ENCODE measurements at regions not wholly inside any gene's neighbourhood (a gene's known extent, or its start where the extent isn't known, plus 50 kb on each side); places are given as distances from the start of the nearest gene placed in this dataset.
A peak's percentile ranks its signal among the peaks of the same experiment; 100 is the strongest.

DNA sequence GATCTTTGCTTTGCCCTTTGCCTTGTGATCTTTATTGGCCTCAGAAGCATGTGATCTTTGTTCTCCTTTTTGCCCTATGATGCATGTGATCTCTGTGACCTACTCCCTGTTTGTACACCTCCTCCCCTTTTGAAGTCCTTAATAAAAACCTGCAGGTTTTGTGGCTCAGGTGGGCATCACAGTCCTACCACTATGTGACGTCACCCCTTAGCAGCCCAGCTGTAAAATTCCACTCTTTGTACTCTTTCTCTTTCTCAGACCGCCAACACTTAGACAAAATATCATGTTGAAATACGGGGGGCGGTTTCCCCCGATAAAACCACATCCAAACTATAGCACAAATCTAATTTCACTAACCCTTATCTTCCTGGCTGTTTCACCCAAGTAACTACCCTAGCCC lies 76.7 kb upstream of the RAPGEF4 start:
- H3K4me1 Mint-ChIP-seq (ENCODE audit: low read depth), result peaks cover 3% of the 10 kb centered on the region
- H3K27ac Mint-ChIP-seq, result no peak overlapping the region
- H3K36me3 Mint-ChIP-seq (ENCODE audit: low read depth), result peaks cover 3% of the 10 kb centered on the region
- intact Hi-C loops (cut with micrococcal nuclease), result no loop called here
- H3K27me3 Mint-ChIP-seq (ENCODE audit: low read depth), result no peaks in the 10 kb centered on the region
- DNase-seq, result no peak
- H3K9me3 Mint-ChIP-seq, result peaks cover 15% of the 10 kb centered on the region
- CTCF ChIA-PET, result no interaction called here
- no peak overlapping the region for H3K4me3 Mint-ChIP-seq

DNA sequence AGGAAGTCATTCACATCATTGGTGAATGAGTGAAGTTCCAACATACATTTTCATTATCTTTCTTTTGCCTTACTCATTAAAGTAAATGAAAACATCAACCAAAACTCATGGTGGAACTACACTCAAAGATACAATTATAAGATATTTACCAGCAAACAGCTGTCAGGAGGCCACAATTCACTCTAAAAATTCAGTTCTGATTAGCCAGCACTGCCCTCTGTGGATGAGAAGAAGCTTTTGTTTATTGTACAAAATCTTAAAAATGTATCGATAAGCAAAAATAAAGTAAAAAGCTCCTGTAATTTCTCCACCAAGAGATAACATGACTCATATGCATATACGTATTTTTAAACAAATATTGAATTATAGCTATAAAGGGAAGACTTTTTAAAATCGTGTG lies 73.5 kb upstream of the RAPGEF4 start:
- H3K4me3 Mint-ChIP-seq, result no peak overlapping the region
- H3K27ac Mint-ChIP-seq, result no peak overlapping the region
- no peak for DNase-seq
- intact Hi-C loops (cut with micrococcal nuclease), result no loop called here
- H3K27me3 Mint-ChIP-seq (ENCODE audit: low read depth), result no peaks in the 10 kb centered on the region
- H3K9me3 Mint-ChIP-seq, result peaks cover 30% of the 10 kb centered on the region
- H3K4me1 Mint-ChIP-seq (ENCODE audit: low read depth), result no peaks in the 10 kb centered on the region
- peaks cover 9% of the 10 kb centered on the region for H3K36me3 Mint-ChIP-seq (ENCODE audit: low read depth)
- CTCF ChIA-PET, result interaction anchor here (0.8 kb wide), 1 partner anchor 64 kb away, joined by 5 read pairs; no protein-coding TSS in a partner anchor

DNA sequence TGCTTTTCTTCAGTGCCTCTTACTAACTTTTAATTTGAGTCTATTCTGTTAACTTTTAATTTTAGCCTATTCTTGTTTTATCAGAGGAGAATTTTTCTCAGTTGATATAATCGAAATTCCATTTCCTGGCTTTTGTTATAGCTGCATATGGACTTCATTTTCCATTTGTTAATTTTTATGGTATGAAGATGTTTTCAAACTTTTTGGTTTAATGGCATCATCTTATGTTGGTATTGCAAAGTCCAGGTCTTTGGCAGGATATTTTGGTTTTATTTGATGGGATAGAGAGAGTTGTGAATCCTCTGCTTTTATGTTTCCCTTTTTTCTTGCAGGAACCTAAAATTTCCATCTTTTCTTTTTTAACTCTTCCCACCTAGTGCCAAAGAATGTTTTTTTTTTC lies 70.9 kb upstream of the RAPGEF4 start:
- Mint-ChIP-seq H3K9me3 (peaks cover 18% of the 10 kb centered on the region), H3K27me3 (ENCODE audit: low read depth) (no peaks in the 10 kb centered on the region), H3K4me1 (ENCODE audit: low read depth) (no peaks in the 10 kb centered on the region), H3K36me3 (ENCODE audit: low read depth) (peaks cover 7% of the 10 kb centered on the region), H3K4me3 (no peak overlapping the region), H3K27ac (no peak overlapping the region)
- intact Hi-C loops (cut with micrococcal nuclease), result no loop called here
- CTCF ChIA-PET, result no interaction called here
- no peak for DNase-seq

DNA sequence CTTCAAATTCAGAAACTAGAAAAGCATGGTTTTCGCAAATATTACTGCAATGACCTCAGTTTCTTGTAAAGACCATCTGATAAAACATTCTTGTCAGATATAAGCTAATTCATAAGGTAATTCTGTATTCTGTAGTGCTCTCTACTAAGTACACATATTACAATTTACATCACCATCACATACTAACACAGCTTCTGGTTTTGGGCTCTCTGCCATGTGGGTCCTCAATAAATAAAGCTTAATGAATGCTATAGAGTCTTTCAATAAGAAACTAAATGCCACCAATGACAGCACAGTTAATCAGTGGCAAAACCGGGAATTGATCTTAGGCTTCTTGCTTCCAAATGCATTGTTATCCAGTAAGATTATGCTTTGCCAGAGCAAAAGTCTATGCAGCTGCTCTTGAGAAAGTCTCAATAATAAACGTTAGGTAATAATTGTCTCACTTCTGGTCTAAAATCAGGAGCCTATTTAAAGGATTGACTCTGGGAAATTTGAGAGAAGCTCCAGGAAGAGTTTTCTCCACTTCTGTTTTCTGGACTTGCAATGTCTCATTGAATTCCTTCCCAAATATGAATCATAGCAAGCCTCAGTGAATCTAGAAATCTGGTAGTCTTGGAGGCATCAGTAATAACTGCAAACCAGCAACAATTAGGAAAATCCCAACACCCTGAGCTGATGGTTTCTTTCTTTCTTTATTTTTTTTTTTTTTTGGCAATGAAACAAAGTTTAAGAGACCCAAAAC lies 67.9 kb upstream of the RAPGEF4 start:
- CTCF ChIA-PET, result no interaction called here
- Mint-ChIP-seq H3K27ac (no peak overlapping the region), H3K27me3 (ENCODE audit: low read depth) (no peaks in the 10 kb centered on the region), H3K4me1 (ENCODE audit: low read depth) (no peaks in the 10 kb centered on the region), H3K9me3 (peaks cover 15% of the 10 kb centered on the region), H3K36me3 (ENCODE audit: low read depth) (peaks cover 6% of the 10 kb centered on the region), H3K4me3 (no peak overlapping the region)
- intact Hi-C loops (cut with micrococcal nuclease), result no loop called here
- DNase-seq, result no peak

DNA sequence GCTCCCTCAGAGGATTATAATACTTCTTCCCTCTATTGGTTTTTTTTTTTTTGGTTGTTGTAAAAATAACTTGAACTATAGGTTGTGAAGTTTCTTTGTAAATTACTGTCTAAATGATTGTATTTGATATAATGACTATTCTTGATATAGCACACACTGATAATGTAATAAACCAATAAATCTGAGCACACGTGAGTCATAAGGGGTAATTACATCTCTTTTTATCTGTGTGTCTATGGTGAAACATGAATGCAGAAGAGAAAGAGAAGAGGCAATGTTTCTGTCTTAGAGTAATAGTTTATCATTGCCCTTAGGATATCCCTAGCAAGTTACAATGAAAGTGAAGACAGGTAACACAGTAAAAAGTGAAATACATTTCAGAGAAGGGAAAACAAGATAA lies 64.1 kb upstream of the RAPGEF4 start:
- Mint-ChIP-seq H3K27me3 (ENCODE audit: low read depth) (no peaks in the 10 kb centered on the region), H3K9me3 (peaks cover 5% of the 10 kb centered on the region), H3K4me3 (no peak overlapping the region), H3K27ac (no peak overlapping the region), H3K36me3 (ENCODE audit: low read depth) (peaks cover 3% of the 10 kb centered on the region), H3K4me1 (ENCODE audit: low read depth) (peaks cover 6% of the 10 kb centered on the region)
- intact Hi-C loops (cut with micrococcal nuclease), result no loop called here
- DNase-seq, result no peak
- CTCF ChIA-PET, result interaction anchor here (0.6 kb wide), 1 partner anchor 40 kb away, joined by 3 read pairs; no protein-coding TSS in a partner anchor

DNA sequence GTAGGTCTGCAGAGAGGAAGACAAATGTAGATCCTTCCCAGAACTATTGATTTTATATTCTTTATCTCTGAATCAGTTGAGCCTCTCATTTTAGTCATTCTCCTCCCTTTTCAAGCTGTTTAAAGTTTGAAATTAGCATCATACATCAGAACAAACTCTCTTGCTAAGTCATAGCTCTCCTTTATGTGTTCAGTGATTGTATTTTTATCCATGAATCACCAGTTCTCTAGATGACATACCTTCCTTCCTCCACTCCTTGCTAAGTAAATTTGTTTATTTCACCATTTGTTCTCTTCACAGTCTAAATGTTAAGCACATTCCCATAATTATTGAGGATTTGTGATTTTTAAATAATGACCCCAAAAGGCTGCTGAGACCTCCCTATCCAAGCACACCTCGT lies 63.5 kb upstream of the RAPGEF4 start:
- H3K36me3 Mint-ChIP-seq (ENCODE audit: low read depth), result peaks cover 2% of the 10 kb centered on the region
- intact Hi-C loops (cut with micrococcal nuclease), result no loop called here
- no peak for DNase-seq
- no peak overlapping the region for H3K27ac Mint-ChIP-seq
- no peak overlapping the region for H3K4me3 Mint-ChIP-seq
- H3K4me1 Mint-ChIP-seq (ENCODE audit: low read depth), result peaks cover 6% of the 10 kb centered on the region
- no peaks in the 10 kb centered on the region for H3K27me3 Mint-ChIP-seq (ENCODE audit: low read depth)
- H3K9me3 Mint-ChIP-seq, result peaks cover under 1% of the 10 kb centered on the region
- CTCF ChIA-PET, result no interaction called here

DNA sequence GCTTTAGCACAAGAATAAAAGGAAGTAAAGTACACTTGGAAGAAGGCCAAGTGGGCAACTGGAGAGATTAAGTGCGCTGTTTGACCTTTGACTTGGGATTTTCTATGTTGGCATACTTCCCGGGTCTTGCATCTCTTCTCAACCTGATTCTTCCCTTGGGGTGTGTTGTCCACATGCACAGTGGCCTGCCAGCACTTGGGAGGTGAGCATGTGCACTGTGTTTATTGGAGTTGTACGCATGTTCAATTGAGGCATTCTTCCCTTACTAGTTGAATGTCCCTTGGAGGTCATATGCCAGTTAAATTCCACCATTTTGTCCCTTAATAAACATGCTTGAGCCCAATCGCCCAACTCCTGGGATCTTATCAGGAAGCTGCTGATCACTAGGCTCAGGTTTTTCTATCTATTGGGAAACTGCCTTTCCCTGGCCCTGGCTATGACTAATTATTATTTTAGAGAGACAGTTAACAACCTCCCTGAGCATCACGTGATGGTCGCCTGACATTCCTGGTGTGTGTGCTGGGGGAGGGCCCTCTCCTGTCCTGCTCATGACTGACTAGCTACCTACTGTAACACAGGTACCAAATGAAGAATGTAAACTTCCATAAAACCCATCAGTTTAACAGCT lies 62.5 kb upstream of the RAPGEF4 start:
- CTCF ChIA-PET, result no interaction called here
- H3K27me3 Mint-ChIP-seq (ENCODE audit: low read depth), result peaks cover 1% of the 10 kb centered on the region
- H3K9me3 Mint-ChIP-seq, result no peaks in the 10 kb centered on the region

DNA sequence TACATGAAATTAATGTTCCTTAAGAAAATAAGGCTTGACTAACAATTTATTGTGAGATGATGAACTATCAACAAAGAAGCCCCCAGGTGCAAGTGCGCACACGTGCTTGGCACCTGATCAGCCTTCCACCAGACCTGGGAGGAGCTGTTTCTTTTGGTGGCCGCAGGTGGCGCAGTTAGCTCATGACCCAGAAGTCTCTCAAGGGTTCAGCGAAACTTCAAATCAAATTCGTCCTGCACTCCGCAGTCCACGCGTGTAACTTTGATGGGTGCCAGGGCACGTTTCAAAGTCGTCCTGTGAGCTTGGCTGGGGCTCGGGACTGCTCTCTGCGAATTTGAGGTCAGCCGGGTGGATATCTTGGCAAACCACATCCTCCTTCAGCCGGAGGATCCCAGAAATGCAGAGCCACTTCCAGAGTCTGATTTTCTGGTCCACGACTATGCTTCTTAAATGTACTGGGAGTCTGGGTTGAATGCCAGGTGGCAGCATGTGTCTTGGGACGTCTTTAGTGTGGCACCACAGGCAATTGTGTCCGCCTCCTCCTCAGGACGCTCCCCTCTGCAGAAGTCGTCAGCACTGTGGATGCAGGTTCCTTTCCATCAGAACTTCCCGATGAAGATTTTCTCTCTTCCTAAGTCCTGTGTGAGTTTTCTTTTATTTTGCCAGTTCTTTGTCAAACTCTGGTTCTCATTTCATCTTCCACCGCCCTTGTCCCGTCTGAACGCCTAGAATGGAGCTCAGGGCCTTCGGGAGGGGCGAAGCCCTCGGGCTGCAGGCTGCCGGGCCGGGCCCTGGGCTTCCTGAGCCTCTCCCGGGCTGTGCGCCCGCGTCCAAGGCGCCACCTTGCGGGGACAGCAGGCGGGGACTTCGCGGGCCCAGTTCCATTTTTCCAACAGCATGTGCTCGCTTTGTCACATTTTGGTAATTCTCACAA lies 61.3 kb upstream of the RAPGEF4 start:
- CTCF ChIA-PET, result interaction anchor here (0.6 to 1.6 kb wide), 8 partner anchors 10 to 471 kb away, joined by 3 to 6 read pairs (median 4); no protein-coding TSS in a partner anchor
- Mint-ChIP-seq H3K27ac (no peak overlapping the region), H3K9me3 (no peaks in the 10 kb centered on the region), H3K4me1 (ENCODE audit: low read depth) (peaks cover 6% of the 10 kb centered on the region), H3K27me3 (ENCODE audit: low read depth) (peaks cover 1% of the 10 kb centered on the region), H3K4me3 (no peak overlapping the region), H3K36me3 (ENCODE audit: low read depth) (peaks cover 2% of the 10 kb centered on the region)
- DNase-seq, result peak; percentile 45
- intact Hi-C loops (cut with micrococcal nuclease), result no loop called here

More for the DNA sequence above, 62.5 kb upstream of the RAPGEF4 start:
- DNase-seq, result no peak
- peaks cover 2% of the 10 kb centered on the region for H3K36me3 Mint-ChIP-seq (ENCODE audit: low read depth)
- no peak overlapping the region for H3K4me3 Mint-ChIP-seq
- intact Hi-C loops (cut with micrococcal nuclease), result no loop called here
- H3K27ac Mint-ChIP-seq, result no peak overlapping the region
- H3K4me1 Mint-ChIP-seq (ENCODE audit: low read depth), result peaks cover 6% of the 10 kb centered on the region

DNA sequence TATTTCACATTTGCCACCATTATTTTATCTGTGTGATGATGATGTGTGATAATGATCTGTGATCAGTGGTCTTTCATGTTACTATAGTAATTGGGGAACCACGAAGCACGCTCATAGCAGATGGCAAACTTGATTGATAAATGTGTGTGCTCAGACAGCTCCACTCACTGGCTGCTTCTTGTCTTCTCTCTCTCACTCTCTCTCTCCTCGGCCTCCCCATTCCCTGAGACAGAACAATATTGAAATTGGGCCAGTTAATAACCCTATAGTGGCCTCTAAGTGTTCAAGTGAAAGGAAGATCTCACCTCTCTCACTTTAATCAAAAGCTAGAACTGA lies 60.7 kb upstream of the RAPGEF4 start:
- DNase-seq, result no peak
- intact Hi-C loops (cut with micrococcal nuclease), result loop anchor here (1.0 kb wide), 1 partner anchor 82 kb away; no protein-coding TSS in a partner anchor
- CTCF ChIA-PET, result interaction anchor here (1.1 to 1.6 kb wide), 6 partner anchors 9 to 70 kb away, joined by 3 to 6 read pairs (median 4); no protein-coding TSS in a partner anchor
- Mint-ChIP-seq H3K27me3 (ENCODE audit: low read depth) (peaks cover 1% of the 10 kb centered on the region), H3K36me3 (ENCODE audit: low read depth) (peaks cover 2% of the 10 kb centered on the region), H3K9me3 (no peaks in the 10 kb centered on the region), H3K4me3 (no peak overlapping the region), H3K4me1 (ENCODE audit: low read depth) (peaks cover 6% of the 10 kb centered on the region), H3K27ac (no peak overlapping the region)

DNA sequence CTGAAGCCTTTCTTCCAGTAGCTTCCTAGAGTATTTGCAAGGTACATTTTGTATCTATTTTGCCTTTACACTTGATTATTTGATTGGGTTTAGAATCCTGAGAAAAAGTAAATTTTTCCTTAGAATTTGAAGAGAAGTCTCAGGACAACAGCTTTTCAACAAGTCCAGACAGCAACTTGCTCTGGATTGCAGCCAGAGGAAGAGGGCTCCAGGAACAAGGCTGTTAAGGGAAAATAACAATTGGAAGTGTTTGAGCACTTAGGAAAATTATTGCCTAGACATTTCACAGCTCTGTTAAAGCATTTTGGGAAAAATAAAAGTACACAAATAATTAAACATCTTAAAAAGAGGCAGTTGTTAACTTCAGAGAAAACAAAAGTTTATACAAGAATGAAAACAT lies 58.3 kb upstream of the RAPGEF4 start:
- intact Hi-C loops (cut with micrococcal nuclease), result no loop called here
- Mint-ChIP-seq H3K9me3 (no peaks in the 10 kb centered on the region), H3K27me3 (ENCODE audit: low read depth) (peaks cover 1% of the 10 kb centered on the region), H3K4me3 (no peak overlapping the region), H3K4me1 (ENCODE audit: low read depth) (peaks cover 6% of the 10 kb centered on the region), H3K36me3 (ENCODE audit: low read depth) (peaks cover 2% of the 10 kb centered on the region), H3K27ac (no peak overlapping the region)
- CTCF ChIA-PET, result no interaction called here
- no peak for DNase-seq

DNA sequence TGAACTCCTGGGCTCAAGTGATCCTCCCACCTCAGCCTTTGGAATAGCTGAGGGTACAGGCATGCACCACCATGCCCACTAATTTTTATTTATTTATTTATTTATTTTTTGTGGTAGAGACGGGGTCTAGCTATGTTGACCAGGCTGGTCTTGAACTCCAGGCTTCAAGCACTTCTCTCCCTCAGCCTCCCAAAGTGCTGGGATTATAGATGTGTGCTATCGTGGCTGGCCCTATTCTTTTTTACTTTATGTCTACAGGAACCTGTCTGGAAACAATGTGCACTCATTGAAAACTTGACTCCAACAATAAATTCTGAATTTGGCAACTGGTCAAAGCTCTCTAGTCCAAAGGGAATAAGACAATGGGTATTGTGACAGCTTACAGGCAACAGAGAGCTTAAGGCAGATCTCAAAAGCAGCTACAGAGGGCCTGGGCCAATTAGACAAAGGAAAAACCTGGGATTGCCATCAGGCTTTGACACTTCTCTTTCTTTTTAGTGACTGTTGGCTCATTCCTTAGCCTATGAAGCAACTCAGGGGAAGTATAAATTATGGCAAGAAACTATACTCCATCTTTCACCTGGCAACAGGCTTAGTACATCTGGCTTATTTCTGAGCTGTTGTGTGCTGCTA lies 55.1 kb upstream of the RAPGEF4 start:
- no peak overlapping the region for H3K27ac Mint-ChIP-seq
- no peak for DNase-seq
- H3K36me3 Mint-ChIP-seq (ENCODE audit: low read depth), result no peaks in the 10 kb centered on the region
- H3K9me3 Mint-ChIP-seq, result peaks cover 6% of the 10 kb centered on the region
- peaks cover 1% of the 10 kb centered on the region for H3K27me3 Mint-ChIP-seq (ENCODE audit: low read depth)
- peaks cover 4% of the 10 kb centered on the region for H3K4me1 Mint-ChIP-seq (ENCODE audit: low read depth)
- CTCF ChIA-PET, result interaction anchor here (0.6 to 0.7 kb wide), 2 partner anchors 22 to 552 kb away, joined by 3 read pairs; no protein-coding TSS in a partner anchor
- intact Hi-C loops (cut with micrococcal nuclease), result no loop called here
- H3K4me3 Mint-ChIP-seq, result no peak overlapping the region

DNA sequence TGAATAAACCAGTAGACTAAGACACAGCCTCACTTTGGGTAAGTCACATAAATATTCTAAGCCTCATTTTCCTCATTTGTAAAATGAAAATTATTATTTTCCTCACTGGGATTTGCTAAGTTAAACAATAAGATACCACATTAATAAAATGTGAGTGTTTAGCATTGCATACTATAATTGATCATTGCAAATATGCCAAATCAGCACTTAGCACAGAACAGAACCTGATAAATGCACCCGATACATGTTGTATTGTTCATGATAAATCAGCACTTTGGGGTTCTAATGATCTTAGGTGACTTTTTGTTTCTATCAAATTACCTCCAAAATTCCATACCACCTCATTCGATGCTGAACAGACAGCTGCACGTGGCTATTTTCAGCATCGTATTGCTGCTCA lies 50.2 kb upstream of the RAPGEF4 start:
- Mint-ChIP-seq H3K4me1 (ENCODE audit: low read depth) (peaks cover 10% of the 10 kb centered on the region), H3K27me3 (ENCODE audit: low read depth) (no peaks in the 10 kb centered on the region), H3K27ac (no peak overlapping the region), H3K4me3 (no peak overlapping the region), H3K36me3 (ENCODE audit: low read depth) (no peaks in the 10 kb centered on the region), H3K9me3 (peaks cover 10% of the 10 kb centered on the region)
- DNase-seq, result no peak
- CTCF ChIA-PET, result no interaction called here
- intact Hi-C loops (cut with micrococcal nuclease), result no loop called here

Data from activated naive CD4-positive, alpha-beta T cell treated with anti-CD3 and anti-CD28 coated beads for 36 hours (primary cell).